Esophagus muscularis mucosa (tissue), 3 donors: ENCODE measurements at regions not wholly inside any gene's neighbourhood (a gene's known extent, or its start where the extent isn't known, plus 50 kb on each side); places are given as distances from the start of the nearest gene placed in this dataset.

Experiments used
- CTCF ChIP-seq, 3 experiments: fragments of 200-600 bp in 2 of 3; fragments of 450-650 bp in 1 of 3; sonication (generic) in 2 of 3; IDR thresholded peaks; one replicate each; pipeline ENCODE4 v1.5.1; 2017 to 2019; ENCODE audit warnings: antibody characterized with exemption in 3 of 3, mild to moderate bottlenecking in 2 of 3, moderate library complexity in 1 of 3
- POLR2A ChIP-seq: fragments of 450-650 bp; IDR thresholded peaks from one replicate; pipeline ENCODE4 v1.6.1; 2017; ENCODE audit warnings: antibody characterized with exemption, moderate library complexity, mild to moderate bottlenecking, low read depth

- no peak for TF ChIP-seq POLR2A
- TF ChIP-seq CTCF (IDR thresholded peaks at IDR 0.05): no peak
Measured at GRCh38 chr9:79151791-79152190, 420.0 kb upstream of the TLE4 start.
